MM.1S (cell line): ENCODE measurements at regions not wholly inside any gene's neighbourhood (a gene's known extent, or its start where the extent isn't known, plus 50 kb on each side); places are given as distances from the start of the nearest gene placed in this dataset.

Source experiments
- DNase-seq: peaks from one replicate; pipeline ENCODE4 v3.0.0-alpha.2; 2015
- H2AFZ ChIP-seq: fragments of 300-600 bp; sonication (generic); 2 replicates; pipeline ENCODE4 v1.6.0; 2016; ENCODE audit warnings: antibody characterized with exemption, low read length
- H3F3A ChIP-seq: fragments of 300-600 bp; sonication (generic); 2 replicates; pipeline ENCODE4 v1.6.1; 2016; ENCODE audit warnings: mild to moderate bottlenecking, antibody characterized with exemption, low read length, moderate library complexity, mixed read lengths; ENCODE audit not compliant: insufficient read depth
- H3K27ac ChIP-seq: fragments of 300-600 bp; sonication (generic); 2 replicates; pipeline ENCODE4 v1.5.1; 2016; ENCODE audit warnings: mild to moderate bottlenecking, low read length
- H3K27me3 ChIP-seq: fragments of 300-600 bp; sonication (generic); replicated peaks from 2 replicates; pipeline ENCODE4 v1.6.0; 2016; ENCODE audit warnings: low read length; ENCODE audit not compliant: insufficient read depth
- H3K36me3 ChIP-seq: fragments of 300-600 bp; sonication (generic); replicated peaks from 2 replicates; pipeline ENCODE4 v1.6.1; 2016; ENCODE audit warnings: mild to moderate bottlenecking, low read length, mixed read lengths; ENCODE audit not compliant: insufficient read depth
- H3K4me1 ChIP-seq: fragments of 300-600 bp; sonication (generic); 2 replicates; pipeline ENCODE4 v1.6.1; 2016; ENCODE audit warnings: low read length, mixed read lengths
- H3K4me2 ChIP-seq: fragments of 300-600 bp; sonication (generic); 2 replicates; pipeline ENCODE4 v1.6.0; 2016; ENCODE audit warnings: low read depth, low read length
- H3K4me3 ChIP-seq: fragments of 300-600 bp; sonication (generic); 2 replicates; pipeline ENCODE4 v1.5.1; 2016; ENCODE audit warnings: low read length, mixed read lengths
- H3K79me2 ChIP-seq: fragments of 300-600 bp; sonication (generic); 2 replicates; pipeline ENCODE4 v1.6.1; 2016; ENCODE audit warnings: mixed run types, low read length, mixed read lengths
- H3K9ac ChIP-seq: fragments of 300-600 bp; sonication (generic); 2 replicates; pipeline ENCODE4 v1.6.1; 2016; ENCODE audit warnings: low read length, mixed read lengths
- H3K9me2 ChIP-seq: fragments of 300-600 bp; sonication (generic); replicated peaks from 2 replicates; pipeline ENCODE4 v1.6.1; 2016; ENCODE audit warnings: mild to moderate bottlenecking, low read length, mixed read lengths; ENCODE audit not compliant: insufficient read depth
- H3K9me3 ChIP-seq: fragments of 300-600 bp; sonication (generic); replicated peaks from 2 replicates; pipeline ENCODE4 v1.6.1; 2016; ENCODE audit warnings: mild to moderate bottlenecking, low read length, mixed read lengths; ENCODE audit not compliant: insufficient read depth
- H4K20me1 ChIP-seq: fragments of 300-600 bp; sonication (generic); 2 replicates; pipeline ENCODE4 v1.6.1; 2016; ENCODE audit warnings: mild to moderate bottlenecking, low read length, moderate library complexity, mixed read lengths; ENCODE audit not compliant: insufficient read depth
- CTCF ChIP-seq: fragments of 300-600 bp; sonication (generic); IDR thresholded peaks from 2 replicates; pipeline ENCODE4 v1.5.1; 2016; ENCODE audit warnings: antibody characterized with exemption, low read length, mixed read lengths
- EZH2 ChIP-seq: fragments of 300-600 bp; sonication (generic); optimal IDR thresholded peaks from 2 replicates; pipeline ENCODE3; 2017; ENCODE audit warnings: low read depth, mild to moderate bottlenecking, antibody characterized with exemption, low read length, mixed read lengths
- EZH2phosphoT487 ChIP-seq: fragments of 300-600 bp; sonication (generic); IDR thresholded peaks from 2 replicates; pipeline ENCODE4 v1.6.1; 2018; ENCODE audit warnings: antibody characterized with exemption, low read length

- Histone ChIP-seq H3K4me2 (no peak overlapping the region), H3K9me3 (no peaks in the 10 kb centered on the region)
- TF ChIP-seq EZH2, result no peak
- TF ChIP-seq CTCF, result no peak
- TF ChIP-seq EZH2phosphoT487, result no peak
Measured at GRCh38 chr1:98386675-98387440, 274.7 kb upstream of the SNX7 start.

GRCh38 chr1:98385652-98386051, 275.9 kb upstream of the SNX7 start:
- H3K4me2 ChIP-seq, result no peak overlapping the region
- no peaks in the 10 kb centered on the region for H3K9me3 ChIP-seq
- H3K9ac ChIP-seq, result no peak overlapping the region
- no peak overlapping the region for H3K4me3 ChIP-seq
- no peaks in the 10 kb centered on the region for H3K27me3 ChIP-seq
- H3K4me1 ChIP-seq, result 0 out of 2 replicates have a peak, but pooled peaks cover 4% of the 10 kb centered on the region
- H2AFZ ChIP-seq, result no peak overlapping the region
- TF ChIP-seq EZH2phosphoT487 (no peak), EZH2 (no peak), CTCF (no peak)
- H3K79me2 ChIP-seq, result no peaks in the 10 kb centered on the region
- no peaks in the 10 kb centered on the region for H3K9me2 ChIP-seq
- no peaks in the 10 kb centered on the region for H3K36me3 ChIP-seq
- H4K20me1 ChIP-seq, result no peaks in the 10 kb centered on the region
- DNase-seq, result no peak
- H3K27ac ChIP-seq, result no peak overlapping the region
- no peaks in the 10 kb centered on the region for H3F3A ChIP-seq

More at GRCh38 chr1:98386675-98387440, 274.7 kb upstream of the SNX7 start:
- no peak overlapping the region for H2AFZ ChIP-seq
- no peaks in the 10 kb centered on the region for H3F3A ChIP-seq
- H3K36me3 ChIP-seq, result no peaks in the 10 kb centered on the region
- no peaks in the 10 kb centered on the region for H3K27me3 ChIP-seq
- no peak overlapping the region for H3K27ac ChIP-seq
- H4K20me1 ChIP-seq, result no peaks in the 10 kb centered on the region
- DNase-seq, result no peak
- no peaks in the 10 kb centered on the region for H3K9me2 ChIP-seq
- H3K4me1 ChIP-seq, result 0 out of 2 replicates have a peak, but pooled peaks cover 4% of the 10 kb centered on the region
- no peak overlapping the region for H3K9ac ChIP-seq
- H3K79me2 ChIP-seq, result no peaks in the 10 kb centered on the region
- no peak overlapping the region for H3K4me3 ChIP-seq

- no peak for DNase-seq
Measured at GRCh38 chr1:98384461-98385141, 276.9 kb upstream of the SNX7 start.

More at GRCh38 chr1:98384461-98385141, 276.9 kb upstream of the SNX7 start:
- Histone ChIP-seq H3K36me3 (no peaks in the 10 kb centered on the region), H2AFZ (no peak overlapping the region), H3K27me3 (no peaks in the 10 kb centered on the region), H3K4me1 (0 out of 2 replicates have a peak, but pooled peaks cover 4% of the 10 kb centered on the region), H3K9me2 (no peaks in the 10 kb centered on the region), H3K9ac (no peak overlapping the region), H4K20me1 (no peaks in the 10 kb centered on the region), H3K4me3 (no peak overlapping the region), H3K27ac (no peak overlapping the region), H3K4me2 (no peak overlapping the region), H3K79me2 (no peaks in the 10 kb centered on the region), H3F3A (no peaks in the 10 kb centered on the region), H3K9me3 (no peaks in the 10 kb centered on the region)
- no peak for TF ChIP-seq CTCF
- TF ChIP-seq EZH2phosphoT487, result no peak
- no peak for TF ChIP-seq EZH2
